ENCODE measurements at regions not wholly inside any gene's neighbourhood (a gene's known extent, or its start where the extent isn't known, plus 50 kb on each side); places are given as distances from the start of the nearest gene placed in this dataset.

DNA sequence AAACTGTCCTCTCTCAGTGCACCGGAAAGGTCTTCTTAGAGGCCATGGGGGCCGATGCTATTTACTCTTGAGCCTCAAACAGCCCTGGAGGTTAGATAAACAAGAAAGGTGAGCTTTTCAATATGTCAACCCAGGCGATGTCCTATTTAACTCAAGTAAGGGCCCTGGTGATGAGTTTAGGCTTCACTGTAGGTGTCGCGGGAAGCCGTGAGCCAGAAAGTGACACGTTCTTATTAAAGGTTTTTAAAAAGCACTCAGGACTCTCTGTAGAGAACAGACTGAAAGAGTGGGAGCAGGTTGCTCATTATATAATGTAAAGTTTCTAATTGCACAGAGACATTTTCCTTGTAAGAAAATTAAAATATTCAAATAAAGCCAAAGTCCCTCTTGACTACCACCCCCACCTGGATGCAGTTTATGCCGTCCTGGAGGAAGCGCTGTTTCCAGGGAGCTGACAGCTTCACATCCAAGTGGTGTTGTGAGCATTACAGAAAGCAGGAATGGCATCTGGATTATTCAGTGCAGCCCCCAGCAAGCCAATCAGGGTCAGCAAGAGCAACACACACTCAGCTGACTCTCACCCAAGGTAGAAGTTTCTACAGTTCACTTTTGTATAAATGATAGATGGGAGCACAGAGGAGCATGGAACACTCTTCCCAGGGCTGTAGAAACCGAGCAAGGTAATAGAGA lies 280.3 kb downstream of the DRD1 start:
- H3K4me3 ChIP-seq (ENCODE audit: low read depth, low read length): no peak overlapping the region
- TF ChIP-seq, protein P1, sequence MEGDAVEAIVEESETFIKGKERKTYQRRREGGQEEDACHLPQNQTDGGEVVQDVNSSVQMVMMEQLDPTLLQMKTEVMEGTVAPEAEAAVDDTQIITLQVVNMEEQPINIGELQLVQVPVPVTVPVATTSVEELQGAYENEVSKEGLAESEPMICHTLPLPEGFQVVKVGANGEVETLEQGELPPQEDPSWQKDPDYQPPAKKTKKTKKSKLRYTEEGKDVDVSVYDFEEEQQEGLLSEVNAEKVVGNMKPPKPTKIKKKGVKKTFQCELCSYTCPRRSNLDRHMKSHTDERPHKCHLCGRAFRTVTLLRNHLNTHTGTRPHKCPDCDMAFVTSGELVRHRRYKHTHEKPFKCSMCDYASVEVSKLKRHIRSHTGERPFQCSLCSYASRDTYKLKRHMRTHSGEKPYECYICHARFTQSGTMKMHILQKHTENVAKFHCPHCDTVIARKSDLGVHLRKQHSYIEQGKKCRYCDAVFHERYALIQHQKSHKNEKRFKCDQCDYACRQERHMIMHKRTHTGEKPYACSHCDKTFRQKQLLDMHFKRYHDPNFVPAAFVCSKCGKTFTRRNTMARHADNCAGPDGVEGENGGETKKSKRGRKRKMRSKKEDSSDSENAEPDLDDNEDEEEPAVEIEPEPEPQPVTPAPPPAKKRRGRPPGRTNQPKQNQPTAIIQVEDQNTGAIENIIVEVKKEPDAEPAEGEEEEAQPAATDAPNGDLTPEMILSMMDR (IDR thresholded peaks at IDR 0.05; ENCODE audit: low read depth, low read length): no peak

DNA sequence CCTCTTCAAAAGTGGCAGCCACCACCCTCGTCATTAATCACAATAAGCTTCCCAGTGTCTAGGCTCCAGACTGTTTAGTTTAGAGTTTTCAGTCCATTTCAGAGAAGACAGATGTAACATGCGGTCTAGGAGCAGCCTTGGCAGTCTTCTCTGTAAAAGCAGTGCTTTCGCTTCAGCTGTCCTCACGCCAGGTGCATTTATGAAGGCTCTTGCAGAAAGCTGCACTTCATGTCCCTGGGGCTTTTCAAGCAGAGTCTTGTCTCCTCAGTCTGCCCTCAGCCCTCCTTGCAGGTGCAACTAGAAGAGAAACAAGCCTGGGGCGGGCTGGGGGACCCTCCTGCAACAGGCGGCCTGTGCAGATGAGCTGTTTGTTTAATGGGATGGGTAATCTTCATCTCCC lies 281.9 kb downstream of the DRD1 start:
- no peak overlapping the region for H3K4me3 ChIP-seq (ENCODE audit: low read depth, low read length)
- TF ChIP-seq, protein P1 (IDR thresholded peaks at IDR 0.05; ENCODE audit: low read depth, low read length): no peak

DNA sequence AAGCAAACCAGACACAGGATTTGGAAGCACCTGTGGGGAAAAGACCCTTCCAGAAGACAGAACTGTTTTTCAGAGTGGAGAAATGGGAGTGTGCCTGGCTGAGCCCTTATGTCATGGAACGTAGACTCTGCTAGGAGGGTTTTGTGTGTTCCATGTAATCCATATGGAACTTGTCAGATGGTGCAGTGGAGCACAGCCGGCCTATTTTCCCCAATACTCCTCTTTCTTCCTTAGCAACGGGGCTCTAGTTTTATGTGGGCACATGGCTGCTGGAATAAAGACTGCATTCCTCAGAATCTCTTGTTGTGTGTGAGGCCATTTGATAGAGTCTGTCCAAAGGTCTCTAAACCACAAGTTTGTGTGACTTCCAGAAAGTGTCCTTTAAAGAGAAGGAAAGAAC lies 284.0 kb downstream of the DRD1 start:
- no peak overlapping the region for H3K4me3 ChIP-seq (ENCODE audit: low read depth, low read length)
- TF ChIP-seq, protein P1 (IDR thresholded peaks at IDR 0.05; ENCODE audit: low read depth, low read length): no peak

DNA sequence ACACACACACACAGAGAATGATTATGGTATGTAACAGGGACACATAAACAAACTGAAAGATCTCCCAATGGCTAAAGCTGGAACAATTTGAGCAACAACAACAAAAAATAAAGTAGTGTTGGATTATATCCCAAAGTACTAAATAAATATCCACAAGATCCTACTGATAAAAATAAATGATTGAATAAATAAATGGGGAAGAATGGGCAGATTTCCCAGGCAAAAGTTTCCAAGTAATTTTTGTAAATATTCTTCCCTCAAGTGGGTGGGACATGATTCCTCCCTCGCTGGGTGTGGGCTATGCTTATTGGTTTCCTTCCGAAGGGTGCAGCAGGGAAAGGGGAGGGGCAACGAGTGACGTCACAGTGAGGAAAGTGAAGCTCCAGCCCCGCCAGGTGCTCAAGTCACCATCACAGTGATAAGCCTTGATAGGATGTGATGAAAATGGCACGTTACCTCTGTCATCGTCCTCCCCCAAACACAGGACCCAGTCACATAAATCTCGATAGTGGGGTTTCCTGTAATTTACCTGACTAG lies 295.3 kb downstream of the DRD1 start:
- TF ChIP-seq, protein P1 (IDR thresholded peaks at IDR 0.05; ENCODE audit: low read depth, low read length): no peak

DNA sequence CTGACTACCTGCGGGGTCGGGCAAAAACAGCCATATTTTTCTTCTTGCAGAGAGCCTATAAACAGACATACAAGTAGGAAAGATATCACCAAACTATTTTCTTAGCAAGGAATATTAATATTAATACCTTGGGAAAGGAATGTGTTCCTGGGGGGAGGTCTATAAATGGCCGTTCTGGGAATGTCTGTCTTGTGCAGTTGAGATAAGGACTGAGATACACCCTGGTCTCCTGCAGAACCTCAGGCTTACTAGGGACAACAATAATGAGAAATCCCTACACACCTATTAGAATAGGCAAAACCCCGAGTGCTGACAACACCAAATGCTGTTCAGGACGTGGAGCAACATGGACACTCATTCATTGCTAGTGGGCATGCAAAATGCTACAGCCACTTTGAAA lies 297.2 kb downstream of the DRD1 start:
- no peak overlapping the region for H3K4me3 ChIP-seq (ENCODE audit: low read depth, low read length)
- TF ChIP-seq, protein P1 (IDR thresholded peaks at IDR 0.05; ENCODE audit: low read depth, low read length): no peak

More for the DNA sequence above, 295.3 kb downstream of the DRD1 start:
- no peak overlapping the region for H3K4me3 ChIP-seq (ENCODE audit: low read depth, low read length)

DNA sequence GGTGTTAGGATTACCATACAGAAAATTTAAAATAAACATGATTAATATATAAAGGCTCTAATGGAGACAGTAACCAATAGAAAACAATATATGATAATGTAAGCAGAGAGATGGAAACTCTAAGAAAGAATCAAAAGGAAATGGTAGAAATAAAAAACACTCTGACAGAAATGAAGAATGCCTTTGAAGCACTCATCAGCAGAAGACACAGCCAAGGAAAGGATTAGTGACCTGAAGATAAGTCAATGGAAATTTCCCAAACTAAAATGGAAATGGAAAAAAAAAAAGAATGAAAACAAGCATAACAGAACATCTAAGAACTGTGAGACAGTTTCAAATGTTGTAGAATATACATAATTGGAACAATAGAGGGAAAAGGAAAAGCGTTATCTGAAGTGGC lies 302.6 kb downstream of the DRD1 start:
- no peak overlapping the region for H3K4me3 ChIP-seq (ENCODE audit: low read depth, low read length)
- TF ChIP-seq, protein P1 (IDR thresholded peaks at IDR 0.05; ENCODE audit: low read depth, low read length): no peak

DNA sequence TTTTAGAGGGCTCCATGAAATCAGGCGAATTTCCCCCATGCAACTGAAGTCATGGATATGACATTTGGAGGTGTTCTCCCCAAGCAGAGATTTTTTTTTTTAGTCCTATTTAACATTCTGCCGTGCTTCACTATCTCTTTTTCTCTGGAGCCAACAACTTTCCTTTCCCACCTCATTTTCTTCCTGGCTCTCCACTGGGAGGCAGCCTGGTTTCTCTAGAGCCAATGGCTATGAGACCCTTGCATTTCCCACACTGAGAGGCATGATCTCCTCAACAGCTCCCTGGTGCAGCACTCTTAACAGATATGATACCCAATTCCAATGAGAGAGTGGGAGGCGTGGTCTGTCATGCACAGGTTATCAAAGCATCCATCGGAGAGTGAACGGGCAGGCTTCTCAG lies 310.8 kb downstream of the DRD1 start:
- TF ChIP-seq, protein P1 (IDR thresholded peaks at IDR 0.05; ENCODE audit: low read depth, low read length): no peak

More for the DNA sequence above, 310.8 kb downstream of the DRD1 start:
- H3K4me3 ChIP-seq (ENCODE audit: low read depth, low read length): no peak overlapping the region
